HG02798 (cell line): ENCODE measurements at regions not wholly inside any gene's neighbourhood (a gene's known extent, or its start where the extent isn't known, plus 50 kb on each side); places are given as distances from the start of the nearest gene placed in this dataset.

Source experiments
- ATAC-seq: cut with Tn5 transposase; IDR thresholded peaks from one replicate; pipeline ENCODE4 v1.9.1; 2021; ENCODE audit warnings: mild to moderate bottlenecking; ENCODE audit not compliant: unreplicated experiment, poor library complexity

- no peak for ATAC-seq
Observed at GRCh38 chr16:64481497-64481896, 640.4 kb downstream of the CDH11 start.

GRCh38 chr16:64478252-64478906, 643.5 kb downstream of the CDH11 start:
- no peak for ATAC-seq

GRCh38 chr16:64475627-64476351, 646.1 kb downstream of the CDH11 start:
- ATAC-seq: no peak

GRCh38 chr16:64470916-64471315, 650.9 kb downstream of the CDH11 start:
- no peak for ATAC-seq

GRCh38 chr16:64469906-64470702, 651.8 kb downstream of the CDH11 start:
- no peak for ATAC-seq

- no peak for ATAC-seq
Observed at GRCh38 chr16:64469351-64469750, 652.5 kb downstream of the CDH11 start.

GRCh38 chr16:64468515-64469090, 653.3 kb downstream of the CDH11 start:
- no peak for ATAC-seq

- no peak for ATAC-seq
Observed at GRCh38 chr16:64459821-64460220, 662.0 kb downstream of the CDH11 start.

GRCh38 chr16:64459402-64459801, 662.5 kb downstream of the CDH11 start:
- ATAC-seq: no peak

GRCh38 chr16:64455275-64455674, 666.6 kb downstream of the CDH11 start:
- ATAC-seq: no peak

- ATAC-seq: no peak
Observed at GRCh38 chr16:64453646-64454045, 668.2 kb downstream of the CDH11 start.

GRCh38 chr16:64452446-64452845, 669.4 kb downstream of the CDH11 start:
- no peak for ATAC-seq

- ATAC-seq: no peak
Observed at GRCh38 chr16:64450177-64450576, 671.7 kb downstream of the CDH11 start.

- ATAC-seq: no peak
Observed at GRCh38 chr16:64449506-64449905, 672.4 kb downstream of the CDH11 start.

- ATAC-seq: no peak
Observed at GRCh38 chr16:64445649-64446048, 676.2 kb downstream of the CDH11 start.

- ATAC-seq: no peak
Observed at GRCh38 chr16:64445245-64445644, 676.6 kb downstream of the CDH11 start.

GRCh38 chr16:64440421-64440831, 681.4 kb downstream of the CDH11 start:
- ATAC-seq: no peak

- ATAC-seq: no peak
Observed at GRCh38 chr16:64440005-64440404, 681.9 kb downstream of the CDH11 start.

- no peak for ATAC-seq
Observed at GRCh38 chr16:64437706-64438324, 684.0 kb downstream of the CDH11 start.

GRCh38 chr16:64434526-64435069, 687.3 kb downstream of the CDH11 start:
- no peak for ATAC-seq
